ENCODE measurements at regions not wholly inside any gene's neighbourhood (a gene's known extent, or its start where the extent isn't known, plus 50 kb on each side); places are given as distances from the start of the nearest gene placed in this dataset.

DNA sequence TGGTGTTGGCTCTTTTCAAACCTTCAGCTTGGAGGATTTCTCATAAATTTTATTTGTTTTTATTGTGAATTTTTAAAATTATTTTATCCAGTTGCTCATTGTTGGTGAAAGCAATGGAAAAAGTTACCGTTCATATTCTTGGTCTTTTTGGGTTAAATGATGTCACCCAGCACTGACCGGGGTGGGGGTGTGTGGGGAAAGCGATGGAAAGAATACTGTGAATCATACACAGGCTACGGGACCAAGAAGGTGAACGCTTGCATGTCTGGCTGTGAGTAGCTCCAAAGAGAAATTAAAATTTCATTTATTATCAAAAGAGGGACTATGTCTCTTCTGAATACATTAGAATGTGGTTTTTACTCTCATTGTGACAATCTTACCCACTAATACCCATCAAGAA is 430.1 kb downstream of the AEBP2 start:
- H3K27me3 Mint-ChIP-seq (ENCODE audit: low read depth) = no peaks in the 10 kb centered on the region
- no peak for DNase-seq (ENCODE audit: low spot score)
- TF ChIP-seq, protein P1, sequence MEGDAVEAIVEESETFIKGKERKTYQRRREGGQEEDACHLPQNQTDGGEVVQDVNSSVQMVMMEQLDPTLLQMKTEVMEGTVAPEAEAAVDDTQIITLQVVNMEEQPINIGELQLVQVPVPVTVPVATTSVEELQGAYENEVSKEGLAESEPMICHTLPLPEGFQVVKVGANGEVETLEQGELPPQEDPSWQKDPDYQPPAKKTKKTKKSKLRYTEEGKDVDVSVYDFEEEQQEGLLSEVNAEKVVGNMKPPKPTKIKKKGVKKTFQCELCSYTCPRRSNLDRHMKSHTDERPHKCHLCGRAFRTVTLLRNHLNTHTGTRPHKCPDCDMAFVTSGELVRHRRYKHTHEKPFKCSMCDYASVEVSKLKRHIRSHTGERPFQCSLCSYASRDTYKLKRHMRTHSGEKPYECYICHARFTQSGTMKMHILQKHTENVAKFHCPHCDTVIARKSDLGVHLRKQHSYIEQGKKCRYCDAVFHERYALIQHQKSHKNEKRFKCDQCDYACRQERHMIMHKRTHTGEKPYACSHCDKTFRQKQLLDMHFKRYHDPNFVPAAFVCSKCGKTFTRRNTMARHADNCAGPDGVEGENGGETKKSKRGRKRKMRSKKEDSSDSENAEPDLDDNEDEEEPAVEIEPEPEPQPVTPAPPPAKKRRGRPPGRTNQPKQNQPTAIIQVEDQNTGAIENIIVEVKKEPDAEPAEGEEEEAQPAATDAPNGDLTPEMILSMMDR (IDR thresholded peaks at IDR 0.05) = no peak
- H3K4me1 Mint-ChIP-seq (ENCODE audit: low read depth) = peaks cover 39% of the 10 kb centered on the region
- peak overlapping the region; percentile 51 for H3K27ac Mint-ChIP-seq (ENCODE audit: unreplicated experiment)
- H3K9me3 Mint-ChIP-seq (ENCODE audit: low read depth) = peaks cover 6% of the 10 kb centered on the region
- H3K4me3 Mint-ChIP-seq (ENCODE audit: unreplicated experiment) = no peak overlapping the region
- H3K36me3 Mint-ChIP-seq (ENCODE audit: low read depth) = no peaks in the 10 kb centered on the region

DNA sequence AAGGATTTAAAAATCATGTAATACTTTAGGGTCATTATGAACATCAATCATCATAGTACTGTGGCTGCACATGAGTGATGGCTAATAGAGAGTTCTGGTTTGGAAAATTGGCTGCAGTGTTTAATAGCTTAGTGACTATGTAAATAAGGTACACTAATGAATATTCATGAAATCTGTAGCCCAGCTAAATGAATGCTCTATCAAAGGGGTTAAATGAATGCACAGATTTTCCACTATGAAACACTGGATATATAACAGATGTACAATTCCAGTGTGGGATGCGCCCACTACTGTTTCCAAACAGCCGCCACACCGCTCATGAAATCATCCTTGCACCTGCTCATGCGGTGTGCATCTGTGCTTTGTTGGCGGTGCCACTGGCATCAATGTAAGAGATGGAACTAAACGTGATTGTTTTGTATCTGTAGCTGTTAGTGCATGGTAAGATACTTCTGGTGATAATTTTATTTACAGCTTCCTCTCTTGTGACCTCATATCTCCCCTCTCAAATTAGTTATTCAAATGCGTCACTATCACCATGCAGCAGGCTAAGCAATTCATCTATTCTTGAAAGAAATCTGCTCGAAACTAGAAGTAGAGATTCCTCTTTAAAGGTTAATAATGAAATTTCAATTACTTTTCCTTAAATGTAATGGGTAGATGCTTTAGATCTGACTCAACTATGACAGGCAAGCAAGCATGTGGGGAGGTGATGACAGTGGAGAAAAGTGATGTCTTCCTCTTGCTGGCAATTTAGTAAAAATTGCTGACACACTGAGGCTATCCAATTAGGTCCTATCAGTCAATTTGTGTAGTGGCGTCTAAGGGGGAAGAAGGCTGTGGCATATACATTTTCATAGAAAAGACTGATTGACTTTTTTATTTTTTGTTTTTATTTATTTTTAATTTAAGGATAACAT is 433.6 kb downstream of the AEBP2 start:
- peaks cover 6% of the 10 kb centered on the region for H3K9me3 Mint-ChIP-seq (ENCODE audit: low read depth)
- H3K27ac Mint-ChIP-seq (ENCODE audit: unreplicated experiment) = no peak overlapping the region
- TF ChIP-seq, protein P1 (IDR thresholded peaks at IDR 0.05) = no peak
- no peaks in the 10 kb centered on the region for H3K36me3 Mint-ChIP-seq (ENCODE audit: low read depth)
- H3K4me3 Mint-ChIP-seq (ENCODE audit: unreplicated experiment) = no peak overlapping the region
- peaks cover 27% of the 10 kb centered on the region for H3K4me1 Mint-ChIP-seq (ENCODE audit: low read depth)
- no peak for DNase-seq (ENCODE audit: low spot score)
- no peaks in the 10 kb centered on the region for H3K27me3 Mint-ChIP-seq (ENCODE audit: low read depth)

DNA sequence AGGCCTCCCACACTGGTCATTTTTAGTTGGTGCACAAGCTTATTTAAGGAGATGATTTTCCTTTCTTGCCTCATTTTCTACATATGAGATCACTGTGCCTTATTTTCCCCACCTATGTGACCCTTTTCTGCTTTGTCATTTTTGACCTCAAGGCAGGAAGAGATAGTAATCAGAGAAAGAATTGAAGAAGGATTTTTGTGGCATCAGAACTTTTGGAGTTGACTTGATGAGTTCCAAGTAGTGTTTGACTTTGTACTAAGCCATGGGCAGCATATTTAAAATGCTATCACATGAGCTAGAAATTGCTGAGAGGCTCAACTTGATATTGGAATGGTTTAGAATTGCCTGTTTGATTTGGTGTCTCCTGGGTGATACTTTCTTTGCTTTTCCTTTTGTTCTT is 440.8 kb downstream of the AEBP2 start:
- Mint-ChIP-seq H3K27me3 (ENCODE audit: low read depth) (no peaks in the 10 kb centered on the region), H3K27ac (ENCODE audit: unreplicated experiment) (no peak overlapping the region), H3K4me3 (ENCODE audit: unreplicated experiment) (no peak overlapping the region), H3K36me3 (ENCODE audit: low read depth) (peaks cover 1% of the 10 kb centered on the region), H3K9me3 (ENCODE audit: low read depth) (peaks cover 7% of the 10 kb centered on the region), H3K4me1 (ENCODE audit: low read depth) (peaks cover 36% of the 10 kb centered on the region)
- DNase-seq (ENCODE audit: low spot score) = no peak
- TF ChIP-seq, protein P1 (IDR thresholded peaks at IDR 0.05) = no peak

DNA sequence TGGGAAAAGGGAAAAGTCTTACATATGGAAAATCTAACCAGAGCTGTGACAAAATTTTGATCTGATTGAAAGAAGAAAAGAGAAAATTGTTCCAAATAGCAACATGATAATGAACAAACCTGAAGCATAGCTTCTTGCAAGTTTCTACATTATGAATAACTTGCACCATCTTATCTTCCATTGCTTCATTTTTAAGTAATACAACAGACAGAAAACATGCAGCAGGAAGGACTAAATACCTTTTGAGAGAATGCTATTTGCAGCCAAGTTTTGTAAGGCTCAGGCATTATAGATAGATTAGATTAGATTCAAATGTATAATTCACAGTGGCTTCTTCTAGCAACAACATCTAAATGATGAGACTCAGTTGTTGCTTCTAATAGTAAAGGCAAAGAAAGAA is 441.4 kb downstream of the AEBP2 start:
- peaks cover 7% of the 10 kb centered on the region for H3K9me3 Mint-ChIP-seq (ENCODE audit: low read depth)
- peaks cover 1% of the 10 kb centered on the region for H3K36me3 Mint-ChIP-seq (ENCODE audit: low read depth)
- DNase-seq (ENCODE audit: low spot score) = no peak
- TF ChIP-seq, protein P1 (IDR thresholded peaks at IDR 0.05) = no peak
- H3K27me3 Mint-ChIP-seq (ENCODE audit: low read depth) = no peaks in the 10 kb centered on the region
- no peak overlapping the region for H3K27ac Mint-ChIP-seq (ENCODE audit: unreplicated experiment)
- no peak overlapping the region for H3K4me3 Mint-ChIP-seq (ENCODE audit: unreplicated experiment)
- H3K4me1 Mint-ChIP-seq (ENCODE audit: low read depth) = peaks cover 42% of the 10 kb centered on the region

DNA sequence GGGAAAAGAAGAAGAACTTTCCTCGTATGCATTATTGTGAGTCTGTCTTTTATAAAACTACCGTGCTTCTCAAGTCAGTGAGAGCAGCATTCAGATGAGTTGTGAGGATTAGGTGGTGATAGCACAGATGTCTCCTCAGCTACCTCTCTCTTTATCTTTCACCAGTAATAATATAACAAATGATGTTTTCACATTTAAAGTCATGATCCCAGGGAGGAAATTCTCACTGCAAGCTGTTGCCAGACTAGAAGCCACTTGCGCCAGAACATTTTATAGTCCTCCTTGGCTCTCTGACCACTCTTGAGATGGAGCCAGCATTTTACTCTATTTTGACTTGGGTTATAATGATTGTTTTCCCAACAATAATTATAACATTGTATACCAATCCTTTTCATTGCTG is 443.1 kb downstream of the AEBP2 start:
- Mint-ChIP-seq H3K27ac (ENCODE audit: unreplicated experiment) (no peak overlapping the region), H3K36me3 (ENCODE audit: low read depth) (peaks cover 1% of the 10 kb centered on the region), H3K27me3 (ENCODE audit: low read depth) (no peaks in the 10 kb centered on the region), H3K4me1 (ENCODE audit: low read depth) (peaks cover 58% of the 10 kb centered on the region), H3K4me3 (ENCODE audit: unreplicated experiment) (no peak overlapping the region), H3K9me3 (ENCODE audit: low read depth) (peaks cover 7% of the 10 kb centered on the region)
- TF ChIP-seq, protein P1 (IDR thresholded peaks at IDR 0.05) = no peak
- no peak for DNase-seq (ENCODE audit: low spot score)

Measured in chondrocyte (in vitro differentiated cells).